IMR-90 (cell line): ENCODE measurements at regions not wholly inside any gene's neighbourhood (a gene's known extent, or its start where the extent isn't known, plus 50 kb on each side); places are given as distances from the start of the nearest gene placed in this dataset.

Experiments used
- ATAC-seq: fragments of 200-7000 bp; cut with Tn5 transposase; 2 replicates; pipeline ENCODE4 v1.9.1; 2020; ENCODE audit warnings: low read depth, mild to moderate bottlenecking, moderate library complexity
- BruUV-seq: library from RNA; stranded (reverse); fragments of 400-500 nt; replicated peaks from 2 replicates; lab custom pipeline; 2021; lab: Mats Ljungman, UMichigan
- CTCF ChIA-PET: fragments of 300-600 bp; formaldehyde crosslinking; extraction: SDS; loops from one replicate; lab custom pipeline; 2021; ENCODE audit warnings: antibody characterized with exemption; lab: Yijun Ruan, JAX
- POLR2A ChIA-PET: fragments of 300-600 bp; sonication (Branson Sonifier 250); formaldehyde crosslinking; loops from one replicate; lab custom pipeline; 2022; ENCODE audit warnings: antibody characterized with exemption; ENCODE audit not compliant: unreplicated experiment; lab: Charles Lee
- DNase-seq: peaks from one replicate; pipeline ENCODE4 v3.0.0; 2013
- H2AFZ ChIP-seq: replicated peaks from 2 replicates; pipeline ENCODE3; 2013; ENCODE audit warnings: low read length, mild to moderate bottlenecking; ENCODE audit not compliant: poor library complexity
- H2AK5ac ChIP-seq: 2 replicates; pipeline ENCODE4 v1.6.1; 2013; ENCODE audit warnings: low read depth, low read length, inconsistent platforms
- H2AK9ac ChIP-seq: replicated peaks from 2 replicates; pipeline ENCODE3; 2013; ENCODE audit warnings: mild to moderate bottlenecking, low read depth, low read length, moderate library complexity; ENCODE audit not compliant: poor library complexity
- H2BK120ac ChIP-seq: 2 replicates; pipeline ENCODE4 v1.6.1; 2013; ENCODE audit warnings: low read depth, low read length, inconsistent platforms
- H2BK15ac ChIP-seq: 3 replicates; pipeline ENCODE4 v1.6.1; 2013; ENCODE audit warnings: low read depth, low read length, inconsistent platforms
- H2BK20ac ChIP-seq: 2 replicates; pipeline ENCODE4 v1.6.1; 2013; ENCODE audit warnings: low read depth, mild to moderate bottlenecking, inconsistent platforms, low read length, moderate library complexity
- H2BK5ac ChIP-seq: 2 replicates; pipeline ENCODE4 v1.6.1; 2013; ENCODE audit warnings: mild to moderate bottlenecking, low read depth, low read length, inconsistent platforms; ENCODE audit not compliant: poor library complexity, severe bottlenecking
- H3K14ac ChIP-seq: replicated peaks from 2 replicates; pipeline ENCODE4 v1.6.1; 2013; ENCODE audit warnings: low read depth, low read length, inconsistent platforms
- H3K18ac ChIP-seq: 2 replicates; pipeline ENCODE4 v1.6.1; 2013; ENCODE audit warnings: low read depth, low read length, control low read depth
- H3K23ac ChIP-seq: 2 replicates; pipeline ENCODE4 v1.6.1; 2013; ENCODE audit warnings: low read depth, low read length, inconsistent platforms
- H3K27ac ChIP-seq: 2 replicates; pipeline ENCODE4 v1.5.1; 2013; ENCODE audit warnings: mild to moderate bottlenecking, control low read depth, low read length; ENCODE audit not compliant: insufficient read depth
- H3K27me3 ChIP-seq: 2 replicates; pipeline ENCODE4 v1.6.1; 2013; ENCODE audit warnings: low read length; ENCODE audit not compliant: control insufficient read depth, insufficient read depth
- H3K36me3 ChIP-seq: 2 replicates; pipeline ENCODE4 v1.6.1; 2013; ENCODE audit warnings: low read length, mixed read lengths; ENCODE audit not compliant: control insufficient read depth, insufficient read depth
- H3K4ac ChIP-seq: 2 replicates; pipeline ENCODE4 v1.6.1; 2013; ENCODE audit warnings: low read depth, low read length, inconsistent platforms
- H3K4me1 ChIP-seq: 2 replicates; pipeline ENCODE4 v1.6.1; 2013; ENCODE audit warnings: low read length, mixed read lengths; ENCODE audit not compliant: control insufficient read depth, insufficient read depth
- H3K4me2 ChIP-seq: 2 replicates; pipeline ENCODE4 v1.6.1; 2013; ENCODE audit warnings: low read depth, mild to moderate bottlenecking, control low read depth, low read length, moderate library complexity
- H3K4me3 ChIP-seq: 2 replicates; pipeline ENCODE4 v1.5.1; 2013; ENCODE audit warnings: low read depth, mild to moderate bottlenecking, control low read depth, low read length, moderate library complexity; ENCODE audit not compliant: insufficient read depth
- H3K56ac ChIP-seq: 2 replicates; pipeline ENCODE4 v1.6.1; 2013; ENCODE audit warnings: low read length, inconsistent platforms; ENCODE audit not compliant: insufficient read depth; ENCODE audit errors: extremely low read depth
- H3K79me1 ChIP-seq, 2 experiments: 2 replicates each; pipeline ENCODE4 v1.6.1; 2013; ENCODE audit warnings: low read length in 2 of 2, inconsistent platforms in 1 of 2, low read depth in 1 of 2
- H3K9ac ChIP-seq: 2 replicates; pipeline ENCODE4 v1.6.1; 2013; ENCODE audit warnings: low read depth, low read length, control low read depth
- H3K9me1 ChIP-seq: 2 replicates; pipeline ENCODE4 v1.6.1; 2013; ENCODE audit warnings: low read length, inconsistent platforms; ENCODE audit not compliant: insufficient read depth
- H3K9me3 ChIP-seq: 2 replicates; pipeline ENCODE4 v1.6.1; 2013; ENCODE audit warnings: low read length; ENCODE audit not compliant: control insufficient read depth, insufficient read depth
- H4K20me1 ChIP-seq: 2 replicates; pipeline ENCODE4 v1.6.1; 2013; ENCODE audit warnings: low read length, inconsistent platforms; ENCODE audit not compliant: insufficient read depth
- H4K5ac ChIP-seq: 2 replicates; pipeline ENCODE4 v1.6.1; 2013; ENCODE audit warnings: mild to moderate bottlenecking, low read depth, low read length, control low read depth
- H4K8ac ChIP-seq, 2 experiments: 2 replicates each; pipeline ENCODE4 v1.6.1; 2013; ENCODE audit warnings: low read depth in 2 of 2, low read length in 2 of 2, control low read depth in 1 of 2, inconsistent platforms in 1 of 2
- H4K91ac ChIP-seq: 2 replicates; pipeline ENCODE4 v1.6.1; 2013; ENCODE audit warnings: low read depth, low read length, inconsistent platforms; ENCODE audit not compliant: insufficient read depth
- BHLHE40 ChIP-seq: fragments of 150-350 bp; IDR thresholded peaks from 2 replicates; pipeline ENCODE4 v1.6.1; 2016; ENCODE audit warnings: mild to moderate bottlenecking, low read depth, low read length
- FOS ChIP-seq: fragments of 150-350 bp; IDR thresholded peaks from 2 replicates; pipeline ENCODE4 v1.6.1; 2016; ENCODE audit warnings: low read depth, low read length
- MAFK ChIP-seq: IDR thresholded peaks from 2 replicates; pipeline ENCODE4 v1.6.1; 2012; ENCODE audit warnings: low read depth, low read length, improper control_type of control experiment
- MXI1 ChIP-seq: IDR thresholded peaks from 2 replicates; pipeline ENCODE4 v1.6.1; 2012; ENCODE audit warnings: low read depth, mild to moderate bottlenecking, low read length, moderate library complexity, borderline replicate concordance
- RAD21 ChIP-seq: IDR thresholded peaks from 2 replicates; pipeline ENCODE4 v1.6.1; 2012; ENCODE audit warnings: low read length, improper control_type of control experiment
- RCOR1 ChIP-seq: IDR thresholded peaks from 2 replicates; pipeline ENCODE4 v1.6.1; 2012; ENCODE audit warnings: mild to moderate bottlenecking, low read length, improper control_type of control experiment; ENCODE audit not compliant: insufficient replicate concordance
- WGBS, 2 experiments: methylation state at CpG; one replicate each; pipeline versions ENCODE4 v1.1.5 to v1.1.7; 2013; ENCODE audit warnings: missing lambda C conversion rate in 2 of 2; ENCODE audit not compliant: insufficient read length in 1 of 2; ENCODE audit errors: extremely low coverage in 2 of 2; 5-methylcytosine and 5-hydroxymethylcytosine counted together
- dilution Hi-C: fragments of 300-500 bp; cut with HindIII; formaldehyde crosslinking; loops from one replicate; pipeline ENCODE4 v1.14.3; 2018; ENCODE audit warnings: low sequenced_read_pairs; ENCODE audit not compliant: unreplicated experiment
- in situ Hi-C: fragments of 300-500 bp; cut with MboI; formaldehyde crosslinking; loops from 3 replicates; pipeline ENCODE4 v1.14.3; 2019; ENCODE audit warnings: low sequenced_read_pairs, inconsistent platforms, mixed read lengths
- intact Hi-C: fragments of 100-400 bp; cut with micrococcal nuclease; formaldehyde crosslinking; loops from 2 replicates; pipeline ENCODE4 v1.10.0; 2022
- TF ChIP-seq, protein P1 (sequence below): fragments of 150-350 bp; IDR thresholded peaks from 2 replicates; pipeline ENCODE4 v1.6.1; 2016; ENCODE audit warnings: low read depth, mild to moderate bottlenecking, low read length, moderate library complexity, borderline replicate concordance

DNA sequence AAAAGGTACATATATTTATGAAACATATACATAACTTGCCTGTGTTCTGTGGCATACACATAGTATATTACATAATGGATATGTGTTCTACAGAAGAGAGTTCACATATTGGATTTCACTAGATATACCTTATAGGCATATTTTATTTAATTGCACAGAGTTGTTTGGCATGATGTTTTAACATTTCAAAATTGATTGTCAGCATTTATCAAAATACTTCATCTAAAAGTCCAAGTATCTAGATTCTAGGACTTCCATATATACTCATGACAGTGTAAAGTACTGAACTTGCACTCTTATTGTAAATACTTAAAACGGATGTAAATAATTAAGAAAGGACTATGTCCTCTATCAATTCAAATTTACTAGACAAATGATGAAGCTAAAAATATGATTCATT is 995.3 kb upstream of the LRRTM1 start:
- Histone ChIP-seq H3K4ac (no peak overlapping the region), H3K27me3 (no peaks in the 10 kb centered on the region), H3K56ac (no peak overlapping the region), H3K27ac (no peak overlapping the region), H4K8ac (no peak overlapping the region), H3K9me1 (no peaks in the 10 kb centered on the region), H3K9me3 (peaks cover 2% of the 10 kb centered on the region), H4K20me1 (no peaks in the 10 kb centered on the region), H3K14ac (no peak overlapping the region), H3K18ac (no peak overlapping the region), H2BK15ac (no peak overlapping the region), H3K4me3 (no peak overlapping the region), H3K36me3 (no peaks in the 10 kb centered on the region), H4K5ac (no peak overlapping the region), H2BK5ac (no peak overlapping the region), H2AK9ac (no peak overlapping the region), H2BK20ac (no peak overlapping the region), H4K91ac (no peak overlapping the region), H2BK120ac (no peak overlapping the region), H3K4me1 (no peaks in the 10 kb centered on the region), H3K79me1 (no peaks in the 10 kb centered on the region), H3K23ac (no peak overlapping the region), H2AFZ (no peak overlapping the region), H2AK5ac (no peak overlapping the region), H3K9ac (no peak overlapping the region), H3K4me2 (no peak overlapping the region)
- DNase-seq, result no peak
- in situ Hi-C loops (no loop called here), dilution Hi-C loops (no loop called here), intact Hi-C loops (no loop called here)
- CTCF ChIA-PET, result no interaction called here
- no TSS peak for BruUV-seq
- ATAC-seq, result no peak
- TF ChIP-seq FOS (no peak), BHLHE40 (no peak), MXI1 (no peak), MAFK (no peak), RCOR1 (no peak), RAD21 (no peak)
- TF ChIP-seq, protein P1, sequence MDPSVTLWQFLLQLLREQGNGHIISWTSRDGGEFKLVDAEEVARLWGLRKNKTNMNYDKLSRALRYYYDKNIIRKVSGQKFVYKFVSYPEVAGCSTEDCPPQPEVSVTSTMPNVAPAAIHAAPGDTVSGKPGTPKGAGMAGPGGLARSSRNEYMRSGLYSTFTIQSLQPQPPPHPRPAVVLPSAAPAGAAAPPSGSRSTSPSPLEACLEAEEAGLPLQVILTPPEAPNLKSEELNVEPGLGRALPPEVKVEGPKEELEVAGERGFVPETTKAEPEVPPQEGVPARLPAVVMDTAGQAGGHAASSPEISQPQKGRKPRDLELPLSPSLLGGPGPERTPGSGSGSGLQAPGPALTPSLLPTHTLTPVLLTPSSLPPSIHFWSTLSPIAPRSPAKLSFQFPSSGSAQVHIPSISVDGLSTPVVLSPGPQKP, result no peak
- WGBS, 2 experiments, result no CpG with 5 or more reads among the region's 1 CpG
- POLR2A ChIA-PET, result no interaction called here
